HepG2 (cell line): ENCODE measurements at regions not wholly inside any gene's neighbourhood (a gene's known extent, or its start where the extent isn't known, plus 50 kb on each side); places are given as distances from the start of the nearest gene placed in this dataset.

ENCODE experiments used
- ATAC-seq: fragments of 200-7000 bp; cut with Tn5 transposase; 3 replicates; pipeline ENCODE4 v1.9.1; 2020; ENCODE audit warnings: mild to moderate bottlenecking, moderate library complexity
- BruUV-seq: library from RNA; stranded (reverse); fragments of 400-500 nt; replicated peaks from 2 replicates; lab custom pipeline; 2021; lab: Mats Ljungman, UMichigan
- CTCF ChIA-PET: fragments of 300-600 bp; formaldehyde crosslinking; extraction: SDS; loops from one replicate; lab custom pipeline; 2021; ENCODE audit warnings: low total read pairs, inconsistent platforms, low intra/inter-chr PET ratio; lab: Yijun Ruan, JAX
- POLR2A ChIA-PET: fragments of 350-600 bp; sonication (Branson Sonifier 250); formaldehyde crosslinking; loops from one replicate; lab custom pipeline; 2020; ENCODE audit warnings: antibody characterized with exemption, inconsistent platforms; lab: Yijun Ruan, JAX
- DNase-seq: peaks from one replicate; pipeline ENCODE4 v3.0.0-alpha.2; 2015; ENCODE audit warnings: low spot score
- FAIRE-seq: peaks from 3 replicates; lab custom pipeline; 2011; peaks lifted over from hg19 to GRCh38; lab: Jason Lieb, UNC
- H2AFZ ChIP-seq: one replicate; pipeline ENCODE4 v1.6.1; 2011; ENCODE audit warnings: low read length, inconsistent platforms
- H3K27ac ChIP-seq: fragments of 300-600 bp; 3 replicates; pipeline ENCODE4 v1.8.0; 2011; ENCODE audit warnings: mixed run types, mild to moderate bottlenecking, mixed read lengths, low read length, inconsistent platforms; ENCODE audit not compliant: insufficient read depth; ENCODE audit errors: extremely low read length
- H3K27me3 ChIP-seq, 2 experiments: fragments of 200-600 bp in 1 of 2; 2 replicates in 1 of 2; 3 replicates in 1 of 2; pipeline versions ENCODE4 v1.6.0 to v1.8.0; 2011; ENCODE audit warnings: low read length in 2 of 2, mild to moderate bottlenecking in 2 of 2, moderate library complexity in 2 of 2, inconsistent platforms in 1 of 2; ENCODE audit not compliant: insufficient read depth in 2 of 2, control insufficient read depth in 1 of 2
- H3K36me3 ChIP-seq, 2 experiments: fragments of 200-600 bp in 1 of 2; replicated peaks in 1 of 2; 2 replicates in 1 of 2; 3 replicates in 1 of 2; pipeline versions ENCODE4 v1.5.1 to v1.8.0; 2011; ENCODE audit warnings: low read length in 2 of 2, inconsistent platforms in 1 of 2; ENCODE audit not compliant: insufficient read depth in 2 of 2, control insufficient read depth in 1 of 2
- H3K4me1 ChIP-seq: 2 replicates; pipeline ENCODE4 v1.5.1; 2012; ENCODE audit warnings: low read length, inconsistent platforms; ENCODE audit not compliant: insufficient read depth
- H3K4me2 ChIP-seq: 2 replicates; pipeline ENCODE4 v1.6.0; 2011; ENCODE audit warnings: low read depth, low read length, inconsistent platforms
- H3K4me3 ChIP-seq, 3 experiments: fragments of 200-600 bp in 1 of 3; sonication (generic), shearing (Covaris generic) in 1 of 3; replicated peaks in 1 of 3; 2 replicates each; pipeline ENCODE4 v1.5.1; 2011 to 2016; ENCODE audit warnings: low read length in 3 of 3, inconsistent platforms in 2 of 3, low read depth in 2 of 3, mild to moderate bottlenecking in 2 of 3, control low read depth in 1 of 3, mixed read lengths in 1 of 3; ENCODE audit not compliant: insufficient read depth in 1 of 3
- H3K79me2 ChIP-seq: one replicate; pipeline ENCODE4 v1.6.1; 2011; ENCODE audit warnings: low read length, inconsistent platforms; ENCODE audit not compliant: insufficient read depth
- H3K9ac ChIP-seq: 2 replicates; pipeline ENCODE4 v1.6.0; 2011; ENCODE audit warnings: mild to moderate bottlenecking, low read depth, low read length, inconsistent platforms; ENCODE audit not compliant: insufficient read depth
- H3K9me3 ChIP-seq: 2 replicates; pipeline ENCODE4 v1.5.1; 2012; ENCODE audit warnings: mild to moderate bottlenecking, low read length
- H4K20me1 ChIP-seq: 2 replicates; pipeline ENCODE4 v1.6.0; 2011; ENCODE audit warnings: inconsistent platforms, mild to moderate bottlenecking, low read length, moderate library complexity; ENCODE audit not compliant: insufficient read depth
- EEA1 ChIP-seq: sonication (generic); formaldehyde crosslinking; IDR thresholded peaks from 2 replicates; pipeline ENCODE4 v1.5.1; 2020; ENCODE audit warnings: mild to moderate bottlenecking, missing genetic modification reagents, borderline replicate concordance
- MEIS1 ChIP-seq: sonication (generic); formaldehyde crosslinking; IDR thresholded peaks from 2 replicates; pipeline ENCODE4 v1.9.0; 2021; ENCODE audit warnings: mild to moderate bottlenecking, missing genetic modification reagents, moderate library complexity, borderline replicate concordance
- NR1H2 ChIP-seq: sonication (generic); formaldehyde crosslinking; IDR thresholded peaks from 2 replicates; pipeline ENCODE4 v1.8.1; 2022; ENCODE audit warnings: low read depth, missing genetic modification reagents, borderline replicate concordance
- ZNF572 ChIP-seq: sonication (generic); formaldehyde crosslinking; IDR thresholded peaks from 2 replicates; pipeline ENCODE4 v1.5.1; 2020; ENCODE audit warnings: mild to moderate bottlenecking, missing genetic modification reagents
- ZNF878 ChIP-seq: sonication (generic); formaldehyde crosslinking; IDR thresholded peaks from 2 replicates; pipeline ENCODE4 v1.8.1; 2023; ENCODE audit warnings: mild to moderate bottlenecking, missing genetic modification reagents, moderate library complexity
- WGBS: methylation state at CpG from one replicate; pipeline ENCODE4 v1.1.6; 2017; ENCODE audit warnings: low lambda C conversion rate; 5-methylcytosine and 5-hydroxymethylcytosine counted together
- in situ Hi-C: cut with HindIII; loops from 2 replicates; pipeline ENCODE4 v1.10.0; 2017; ENCODE audit warnings: low pct_unique_long_range_greater_than_20kb; ENCODE audit not compliant: extremely low pct_ligation_motif_present
- intact Hi-C: fragments of 100-400 bp; cut with micrococcal nuclease; formaldehyde crosslinking; loops from one replicate; pipeline ENCODE4 v1.10.0; 2022; ENCODE audit not compliant: unreplicated experiment
- TF ChIP-seq, protein P1 (sequence below): IDR thresholded peaks from 2 replicates; pipeline ENCODE4 v1.6.1; 2016; ENCODE audit warnings: missing biosample characterization, missing genetic modification reagents, low read depth
- TF ChIP-seq, protein P2 (sequence below): sonication (generic); formaldehyde crosslinking; IDR thresholded peaks from 2 replicates; pipeline ENCODE4 v1.4.0; 2020; ENCODE audit warnings: missing genetic modification reagents, borderline replicate concordance

DNA sequence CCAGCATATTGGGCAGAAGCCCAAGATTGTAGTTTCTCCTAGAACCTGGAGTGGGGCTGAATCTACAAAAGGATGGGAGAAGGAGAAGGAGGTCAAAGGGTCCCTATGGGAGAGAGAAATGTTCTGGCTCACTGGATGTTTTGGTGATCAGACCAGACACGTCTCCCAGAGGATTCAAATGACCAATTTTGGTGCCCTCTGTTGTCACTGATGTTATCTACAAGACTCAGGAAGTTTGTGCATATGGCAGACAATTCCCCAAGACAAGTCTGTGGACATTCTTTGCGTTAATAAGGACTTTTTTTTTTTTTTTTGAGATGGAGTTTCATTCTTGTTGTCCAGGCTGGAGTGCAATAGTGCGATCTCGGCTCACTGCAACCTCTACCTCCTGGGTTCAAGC lies 137.2 kb upstream of the SMARCA2 start:
- intact Hi-C loops (no loop called here), in situ Hi-C loops (no loop called here)
- no TSS peak for BruUV-seq
- Histone ChIP-seq H3K4me2 (no peak overlapping the region), H3K36me3 (no peaks in the 10 kb centered on the region), H2AFZ (no peak overlapping the region), H3K9me3 (no peaks in the 10 kb centered on the region), H3K27ac (no peak overlapping the region), H3K27me3 (peaks cover 0 to 2% of the 10 kb centered on the region in 2 experiments; a peak in 1 of 5 replicates), H3K79me2 (no peaks in the 10 kb centered on the region), H4K20me1 (no peaks in the 10 kb centered on the region), H3K9ac (no peak overlapping the region), H3K4me1 (no peaks in the 10 kb centered on the region), H3K4me3 (no peak overlapping the region)
- 4% methylated on average over 4 of the region's 4 CpGs for WGBS
- TF ChIP-seq ZNF572 (CRISPR knock-in tag) = no peak
- TF ChIP-seq, protein P1, sequence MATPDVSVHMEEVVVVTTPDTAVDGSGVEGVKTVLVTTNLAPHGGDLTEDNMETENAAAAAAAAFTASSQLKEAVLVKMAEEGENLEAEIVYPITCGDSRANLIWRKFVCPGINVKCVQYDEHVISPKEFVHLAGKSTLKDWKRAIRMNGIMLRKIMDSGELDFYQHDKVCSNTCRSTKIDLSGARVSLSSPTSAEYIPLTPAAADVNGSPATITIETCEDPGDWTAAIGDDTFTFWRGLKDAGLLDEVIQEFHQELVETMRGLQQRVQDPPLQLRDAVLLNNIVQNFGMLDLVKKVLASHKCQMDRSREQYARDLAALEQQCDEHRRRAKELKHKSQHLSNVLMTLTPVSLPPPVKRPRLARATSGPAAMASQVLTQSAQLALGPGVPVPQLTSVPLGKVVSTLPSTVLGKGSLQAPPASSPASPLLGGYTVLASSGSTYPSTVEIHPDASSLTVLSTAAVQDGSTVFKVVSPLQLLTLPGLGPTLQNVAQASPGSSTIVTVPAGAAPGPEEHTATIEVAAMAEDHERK (CRISPR knock-in tag) = no peak
- TF ChIP-seq, protein P2, sequence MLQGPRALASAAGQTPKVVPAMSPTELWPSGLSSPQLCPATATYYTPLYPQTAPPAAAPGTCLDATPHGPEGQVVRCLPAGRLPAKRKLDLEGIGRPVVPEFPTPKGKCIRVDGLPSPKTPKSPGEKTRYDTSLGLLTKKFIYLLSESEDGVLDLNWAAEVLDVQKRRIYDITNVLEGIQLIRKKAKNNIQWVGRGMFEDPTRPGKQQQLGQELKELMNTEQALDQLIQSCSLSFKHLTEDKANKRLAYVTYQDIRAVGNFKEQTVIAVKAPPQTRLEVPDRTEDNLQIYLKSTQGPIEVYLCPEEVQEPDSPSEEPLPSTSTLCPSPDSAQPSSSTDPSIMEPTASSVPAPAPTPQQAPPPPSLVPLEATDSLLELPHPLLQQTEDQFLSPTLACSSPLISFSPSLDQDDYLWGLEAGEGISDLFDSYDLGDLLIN (CRISPR knock-in tag) = no peak
- no peak for TF ChIP-seq MEIS1 (CRISPR knock-in tag)
- no peak for TF ChIP-seq EEA1 (CRISPR knock-in tag)
- TF ChIP-seq NR1H2 = no peak
- no peak for TF ChIP-seq ZNF878 (CRISPR knock-in tag)
- ChIA-PET CTCF (no interaction called here), POLR2A (no interaction called here)
- ATAC-seq (no peak), FAIRE-seq (no peak), DNase-seq (no peak)
